ENCODE measurements at regions not wholly inside any gene's neighbourhood (a gene's known extent, or its start where the extent isn't known, plus 50 kb on each side); places are given as distances from the start of the nearest gene placed in this dataset.

DNA sequence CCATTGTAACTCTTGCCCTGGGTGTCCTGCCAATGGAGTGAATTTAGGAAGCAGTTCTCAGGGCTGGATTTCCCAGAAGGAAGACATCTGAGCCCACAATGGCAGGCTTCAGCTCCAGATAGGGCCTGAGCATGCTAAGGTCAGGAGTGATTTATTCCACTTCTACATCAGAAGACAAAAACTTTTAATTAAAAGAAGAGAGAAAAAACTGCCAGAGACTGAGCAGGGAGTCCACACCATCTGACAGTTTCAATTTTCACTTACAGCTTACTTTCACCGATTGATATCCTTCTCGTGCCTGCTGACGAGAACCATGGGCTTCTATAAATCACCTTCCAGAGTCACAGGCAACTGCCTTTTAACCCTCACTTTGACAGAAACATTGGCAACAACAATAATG lies 228.3 kb upstream of the BRINP1 start:
- TF ChIP-seq POLR2A (IDR thresholded peaks at IDR 0.05) (no peak), CTCF (IDR thresholded peaks at IDR 0.05) (no peak)
- Histone ChIP-seq H3K27ac (no peak overlapping the region), H3K9me3 (replicated peaks in 1 of 3) (no peaks in the 10 kb centered on the region), H3K4me3 (no peak overlapping the region), H3K4me1 (replicated peaks in 1 of 2) (no peaks in the 10 kb centered on the region), H3K27me3 (no peaks in the 10 kb centered on the region), H3K36me3 (replicated peaks in 1 of 2) (no peaks in the 10 kb centered on the region)
- 45 to 54% (median 50%) methylated on average over 3 of the region's 3 CpGs for WGBS, 4 donors
- DNase-seq: no peak
- intact Hi-C loops (cut with DNase I): no loop called here

DNA sequence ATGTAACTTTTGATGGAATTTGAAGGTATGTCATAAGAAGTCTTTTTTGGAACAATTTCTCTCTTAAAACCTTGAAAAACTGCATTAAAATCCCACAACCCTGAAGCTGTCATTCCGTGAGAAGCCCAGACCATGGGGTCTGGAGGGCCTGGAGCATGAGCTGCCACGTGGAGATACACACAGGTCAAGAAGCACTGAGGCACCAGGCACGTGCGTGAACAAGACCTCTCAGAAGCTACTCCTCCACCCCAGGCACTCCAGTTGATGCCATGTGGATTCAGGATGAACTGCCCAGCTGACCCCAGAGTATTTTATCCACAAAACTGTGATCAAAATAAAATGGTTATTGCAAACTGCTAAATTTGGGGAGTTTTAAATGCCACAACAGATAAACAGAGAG lies 227.5 kb upstream of the BRINP1 start:
- Histone ChIP-seq H3K9me3 (replicated peaks in 1 of 3) (no peaks in the 10 kb centered on the region), H3K4me1 (replicated peaks in 1 of 2) (no peaks in the 10 kb centered on the region), H3K27ac (no peak overlapping the region), H3K4me3 (no peak overlapping the region), H3K36me3 (replicated peaks in 1 of 2) (no peaks in the 10 kb centered on the region), H3K27me3 (no peaks in the 10 kb centered on the region)
- TF ChIP-seq POLR2A (IDR thresholded peaks at IDR 0.05) (no peak), CTCF (IDR thresholded peaks at IDR 0.05) (no peak)
- intact Hi-C loops (cut with DNase I): no loop called here
- no peak for DNase-seq
- WGBS, 4 donors: 72 to 77% (median 74%) methylated on average over 4 of the region's 4 CpGs

GRCh38 chr9:119588874-119589744 lies 219.9 kb upstream of the BRINP1 start:
- Histone ChIP-seq H3K4me1 (replicated peaks in 1 of 2) (no peaks in the 10 kb centered on the region), H3K9me3 (replicated peaks in 1 of 3) (no peaks in the 10 kb centered on the region), H3K4me3 (no peak overlapping the region), H3K27me3 (no peaks in the 10 kb centered on the region), H3K27ac (no peak overlapping the region), H3K36me3 (replicated peaks in 1 of 2) (no peaks in the 10 kb centered on the region)
- TF ChIP-seq CTCF (IDR thresholded peaks at IDR 0.05): no peak
- TF ChIP-seq POLR2A (IDR thresholded peaks at IDR 0.05): no peak
- DNase-seq: no peak
- intact Hi-C loops (cut with DNase I): no loop called here
- 48 to 72% (median 55%) methylated on average over 12 of the region's 12 CpGs for WGBS, 4 donors

GRCh38 chr9:119577881-119578280 lies 208.6 kb upstream of the BRINP1 start:
- H3K4me1 ChIP-seq (replicated peaks in 1 of 2): no peaks in the 10 kb centered on the region
- no peaks in the 10 kb centered on the region for H3K9me3 ChIP-seq (replicated peaks in 1 of 3)
- DNase-seq: no peak
- no peaks in the 10 kb centered on the region for H3K27me3 ChIP-seq
- H3K4me3 ChIP-seq: no peak overlapping the region
- WGBS, 4 donors: 81 to 94% (median 91%) methylated on average over 1 of the region's 1 CpG
- intact Hi-C loops (cut with DNase I): no loop called here
- H3K27ac ChIP-seq: no peak overlapping the region
- no peaks in the 10 kb centered on the region for H3K36me3 ChIP-seq (replicated peaks in 1 of 2)
- TF ChIP-seq CTCF (IDR thresholded peaks at IDR 0.05): no peak
- TF ChIP-seq POLR2A (IDR thresholded peaks at IDR 0.05): no peak
